Cardiac fibroblast (primary cell): ENCODE measurements at regions not wholly inside any gene's neighbourhood (a gene's known extent, or its start where the extent isn't known, plus 50 kb on each side); places are given as distances from the start of the nearest gene placed in this dataset.

Source experiments
- DNase-seq, 2 donors: peaks; one replicate each; pipeline versions ENCODE4 v3.0.0 to v3.0.0-alpha.2; 2010; ENCODE audit warnings: low read depth in 2 of 2
- H3K4me3 ChIP-seq, 2 donors: replicated peaks in 1 of 2; 1 replicate in 1 of 2; 2 replicates in 1 of 2; pipeline ENCODE4 v1.5.1; 2011; ENCODE audit warnings: low read depth in 2 of 2, low read length in 2 of 2, mild to moderate bottlenecking in 2 of 2, moderate library complexity in 1 of 2
- CTCF ChIP-seq: IDR thresholded peaks from one replicate; pipeline ENCODE4 v1.5.1; 2011; ENCODE audit warnings: low read depth, mild to moderate bottlenecking, low read length, inconsistent platforms

GRCh38 chr16:82522026-82522425 lies 104.7 kb upstream of the CDH13 start:
- no peak for TF ChIP-seq CTCF
- no peak overlapping the region for H3K4me3 ChIP-seq
- DNase-seq: no peak

DNA sequence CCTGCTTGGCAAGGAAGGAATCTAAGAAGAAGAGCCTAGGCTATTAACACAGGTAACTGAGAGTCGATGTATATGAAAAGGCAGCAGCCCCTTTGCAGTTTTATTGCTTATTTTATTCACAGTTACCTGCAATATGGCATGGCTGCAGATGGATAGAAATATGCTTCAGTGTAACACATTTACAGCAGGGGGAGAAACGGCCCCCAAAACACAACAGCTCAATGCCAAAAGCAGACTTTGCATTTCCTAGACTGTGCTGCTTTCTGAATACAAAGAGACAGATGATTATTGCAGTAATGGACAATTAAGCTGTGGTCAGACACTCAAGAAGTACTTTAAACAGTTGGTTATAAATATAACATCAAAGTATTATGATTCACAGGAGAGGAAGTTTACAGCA lies 108.0 kb upstream of the CDH13 start:
- no peak for TF ChIP-seq CTCF
- DNase-seq: no peak
- no peak overlapping the region for H3K4me3 ChIP-seq

- no peak for TF ChIP-seq CTCF
- H3K4me3 ChIP-seq: no peak overlapping the region
- DNase-seq: no peak
These were observed 112.5 kb upstream of the CDH13 start for GRCh38 chr16:82514262-82514661.

GRCh38 chr16:82510789-82511305 lies 115.9 kb upstream of the CDH13 start:
- no peak for DNase-seq
- H3K4me3 ChIP-seq: no peak overlapping the region
- TF ChIP-seq CTCF: no peak

DNA sequence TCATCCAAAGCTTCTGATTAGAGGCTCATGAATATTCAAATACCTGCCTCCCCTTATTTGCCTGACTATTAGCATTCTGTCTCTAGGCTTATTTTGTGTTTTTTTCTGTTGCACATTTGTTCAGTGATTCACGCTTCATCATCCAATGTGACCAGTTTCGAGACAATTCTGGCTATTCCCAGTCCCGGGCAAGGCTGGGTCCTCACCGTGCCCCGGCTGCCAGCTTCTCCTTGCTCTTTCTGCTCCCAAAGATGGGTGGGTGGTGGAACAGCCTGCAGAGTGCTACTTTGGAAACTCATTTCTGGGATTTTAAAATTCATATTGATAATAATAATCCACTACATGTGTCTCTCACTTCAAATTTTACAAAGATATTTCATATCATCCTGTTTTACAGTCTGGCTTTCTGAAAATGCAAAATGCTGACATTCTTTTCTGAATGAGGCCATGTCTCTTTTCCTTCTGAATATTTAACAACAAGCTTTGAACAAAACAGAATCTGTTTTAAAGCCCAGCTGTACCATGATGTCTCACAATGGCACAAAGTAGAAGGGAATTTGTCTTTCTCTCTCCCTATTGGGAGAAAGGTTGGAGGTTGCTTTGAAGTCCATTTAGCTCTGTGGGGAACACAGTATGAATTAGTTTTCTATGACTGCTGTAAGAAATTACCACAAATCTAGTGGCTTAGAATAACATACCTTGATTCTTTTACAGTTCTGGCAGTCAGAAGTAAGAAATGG lies 116.9 kb upstream of the CDH13 start:
- DNase-seq: no peak
- TF ChIP-seq CTCF: no peak
- no peak overlapping the region for H3K4me3 ChIP-seq

- no peak for TF ChIP-seq CTCF
- no peak overlapping the region for H3K4me3 ChIP-seq
- no peak for DNase-seq
These were observed 119.8 kb upstream of the CDH13 start for GRCh38 chr16:82506692-82507670.
